IPS-15b (cell line): ENCODE measurements at regions not wholly inside any gene's neighbourhood (a gene's known extent, or its start where the extent isn't known, plus 50 kb on each side); places are given as distances from the start of the nearest gene placed in this dataset.

Source experiments
- H3K27me3 ChIP-seq: one replicate; pipeline ENCODE4 v1.6.1; 2013; ENCODE audit warnings: low read length; ENCODE audit not compliant: control insufficient read depth, insufficient read depth
- H3K36me3 ChIP-seq: one replicate; pipeline ENCODE4 v1.6.1; 2013; ENCODE audit warnings: low read length; ENCODE audit not compliant: control insufficient read depth, insufficient read depth
- H3K4me1 ChIP-seq: one replicate; pipeline ENCODE4 v1.6.1; 2013; ENCODE audit warnings: mild to moderate bottlenecking, low read length; ENCODE audit not compliant: control insufficient read depth, insufficient read depth
- H3K4me3 ChIP-seq: one replicate; pipeline ENCODE4 v1.5.1; 2013; ENCODE audit warnings: low read depth, low read length
- H3K9ac ChIP-seq: one replicate; pipeline ENCODE4 v1.6.1; 2013; ENCODE audit warnings: low read depth, mild to moderate bottlenecking, low read length
- H3K9me3 ChIP-seq: one replicate; pipeline ENCODE4 v1.6.1; 2013; ENCODE audit warnings: mild to moderate bottlenecking, low read length; ENCODE audit not compliant: control insufficient read depth, insufficient read depth

- Histone ChIP-seq H3K4me3 (no peak overlapping the region), H3K4me1 (no peaks in the 10 kb centered on the region), H3K36me3 (no peaks in the 10 kb centered on the region), H3K9ac (no peak overlapping the region), H3K27me3 (no peaks in the 10 kb centered on the region), H3K9me3 (no peaks in the 10 kb centered on the region)
Observed at GRCh38 chr5:17439956-17440355, 58.1 kb upstream of the TAF11L2 start.

DNA sequence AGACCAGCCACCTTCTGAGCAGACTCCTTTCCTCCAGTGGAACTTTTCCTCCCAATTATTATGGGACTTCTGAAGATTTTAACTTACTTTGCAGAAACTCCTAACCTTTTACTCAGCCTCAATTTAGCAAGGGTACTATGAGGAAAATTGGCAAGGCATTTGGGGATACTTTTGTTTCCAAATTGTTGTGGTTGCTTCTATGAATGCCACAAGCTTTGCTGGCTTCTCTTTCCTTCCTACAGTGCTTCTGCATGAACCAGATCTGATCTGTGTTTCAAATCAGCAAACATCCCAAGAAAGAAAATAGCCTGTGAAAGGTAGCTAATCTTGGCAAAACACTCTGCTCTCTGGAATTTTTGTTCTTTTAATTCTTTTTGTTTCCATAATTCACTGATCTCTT, 57.3 kb upstream of the TAF11L2 start:
- Histone ChIP-seq H3K4me1 (no peaks in the 10 kb centered on the region), H3K27me3 (no peaks in the 10 kb centered on the region), H3K9ac (no peak overlapping the region), H3K9me3 (no peaks in the 10 kb centered on the region), H3K36me3 (no peaks in the 10 kb centered on the region), H3K4me3 (no peak overlapping the region)

DNA sequence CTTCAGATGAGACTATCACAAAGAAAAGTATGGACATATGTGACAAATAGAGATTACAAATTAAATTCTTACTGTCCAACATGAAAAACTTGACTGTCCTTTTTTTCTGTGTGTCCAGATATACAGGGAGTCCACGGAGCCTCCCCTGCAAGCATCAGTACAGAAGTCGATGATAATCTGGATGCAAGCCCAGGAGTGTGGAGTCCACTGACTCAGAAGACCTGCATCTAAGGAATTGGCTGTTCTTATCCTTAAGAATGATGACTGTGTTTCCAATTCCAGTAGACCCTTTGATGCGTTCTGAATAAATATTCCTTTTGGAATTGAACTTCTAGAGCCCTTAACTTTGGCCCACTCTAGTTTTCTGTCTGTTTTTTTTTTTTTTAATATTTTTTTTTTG, 56.7 kb upstream of the TAF11L2 start:
- Histone ChIP-seq H3K4me1 (no peaks in the 10 kb centered on the region), H3K27me3 (no peaks in the 10 kb centered on the region), H3K9ac (no peak overlapping the region), H3K4me3 (no peak overlapping the region), H3K9me3 (no peaks in the 10 kb centered on the region), H3K36me3 (no peaks in the 10 kb centered on the region)

- Histone ChIP-seq H3K9ac (no peak overlapping the region), H3K27me3 (no peaks in the 10 kb centered on the region), H3K4me3 (no peak overlapping the region), H3K9me3 (no peaks in the 10 kb centered on the region), H3K36me3 (no peaks in the 10 kb centered on the region), H3K4me1 (no peaks in the 10 kb centered on the region)
Observed at GRCh38 chr5:17443333-17444130, 54.5 kb upstream of the TAF11L2 start.

DNA sequence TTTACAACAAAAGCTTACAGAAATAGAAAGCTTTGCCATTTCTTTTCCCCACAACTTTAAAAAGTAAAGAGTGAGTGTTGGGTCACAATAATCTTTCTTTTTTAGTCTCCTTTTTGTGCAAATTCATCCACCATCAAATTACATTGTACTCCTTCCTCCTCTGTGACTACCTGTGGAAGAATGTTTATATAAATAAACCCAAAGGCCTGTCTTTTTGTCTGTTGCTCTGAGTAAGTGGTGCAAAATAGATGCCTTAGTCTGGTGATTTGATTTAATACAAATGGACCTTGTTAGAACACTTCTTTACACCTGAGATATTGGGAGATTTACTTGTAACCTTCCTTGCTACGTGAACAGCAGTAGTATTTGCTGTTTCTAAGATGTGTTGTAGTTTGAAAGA, 53.5 kb upstream of the TAF11L2 start:
- H3K4me1 ChIP-seq, result no peaks in the 10 kb centered on the region
- H3K27me3 ChIP-seq, result no peaks in the 10 kb centered on the region
- H3K4me3 ChIP-seq, result no peak overlapping the region
- H3K36me3 ChIP-seq, result no peaks in the 10 kb centered on the region
- no peak overlapping the region for H3K9ac ChIP-seq
- no peaks in the 10 kb centered on the region for H3K9me3 ChIP-seq

DNA sequence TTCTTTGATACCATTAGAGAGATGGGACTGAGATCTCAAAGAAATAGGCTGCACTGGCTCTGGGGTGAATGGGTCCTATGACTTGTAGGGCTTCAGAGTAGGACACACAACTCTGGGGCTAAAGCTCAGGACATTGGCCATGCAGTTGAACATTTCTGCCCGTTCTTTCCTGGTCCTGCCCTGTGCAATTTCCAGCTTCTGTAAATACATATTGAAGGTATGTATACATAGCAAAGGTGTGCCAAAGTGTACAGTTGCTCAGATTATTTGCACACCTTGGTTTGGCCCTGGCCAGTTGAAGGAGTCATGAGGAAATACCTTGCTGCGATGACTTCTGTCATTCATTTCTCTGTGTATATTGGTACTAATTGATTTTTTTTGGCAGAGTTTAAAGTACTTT, 52.8 kb upstream of the TAF11L2 start:
- H3K9ac ChIP-seq, result no peak overlapping the region
- no peaks in the 10 kb centered on the region for H3K4me1 ChIP-seq
- H3K27me3 ChIP-seq, result no peaks in the 10 kb centered on the region
- H3K36me3 ChIP-seq, result no peaks in the 10 kb centered on the region
- no peak overlapping the region for H3K4me3 ChIP-seq
- H3K9me3 ChIP-seq, result no peaks in the 10 kb centered on the region
